CD14-positive monocyte (primary cell): ENCODE measurements at regions not wholly inside any gene's neighbourhood (a gene's known extent, or its start where the extent isn't known, plus 50 kb on each side); places are given as distances from the start of the nearest gene placed in this dataset.

ENCODE experiments used
- DNase-seq, 3 donors: peaks; one replicate each; pipeline ENCODE4 v3.0.0-alpha.2; 2011 to 2022
- H2AFZ ChIP-seq: 2 replicates; pipeline ENCODE4 v1.6.0; 2012; ENCODE audit warnings: mild to moderate bottlenecking, low read depth, low read length, inconsistent platforms; ENCODE audit not compliant: insufficient read depth, poor library complexity, severe bottlenecking
- H3K27ac ChIP-seq, 2 donors: 1 replicate in 1 of 2; 2 replicates in 1 of 2; pipeline ENCODE4 v1.5.1; 2012 to 2013; ENCODE audit warnings: low read length in 2 of 2, control low read depth in 1 of 2, inconsistent platforms in 1 of 2, low read depth in 1 of 2, mild to moderate bottlenecking in 1 of 2
- H3K27me3 ChIP-seq, 2 donors: one replicate each; pipeline versions ENCODE4 v1.6.0 to v1.6.1; 2011 to 2013; ENCODE audit warnings: low read length in 2 of 2; ENCODE audit not compliant: control insufficient read depth in 2 of 2, insufficient read depth in 2 of 2
- H3K36me3 ChIP-seq, 2 donors: replicated peaks in 1 of 2; 1 replicate in 1 of 2; 2 replicates in 1 of 2; pipeline versions ENCODE4 v1.5.1 to v1.6.1; 2012 to 2013; ENCODE audit warnings: low read length in 2 of 2, control low read depth in 1 of 2, inconsistent platforms in 1 of 2, mild to moderate bottlenecking in 1 of 2; ENCODE audit not compliant: insufficient read depth in 2 of 2, control insufficient read depth in 1 of 2
- H3K4me1 ChIP-seq, 2 donors: 1 replicate in 1 of 2; 2 replicates in 1 of 2; pipeline versions ENCODE4 v1.5.1 to v1.6.1; 2012 to 2013; ENCODE audit warnings: low read length in 2 of 2, control low read depth in 1 of 2, inconsistent platforms in 1 of 2, mild to moderate bottlenecking in 1 of 2, moderate library complexity in 1 of 2; ENCODE audit not compliant: insufficient read depth in 2 of 2, control insufficient read depth in 1 of 2
- H3K4me2 ChIP-seq: replicated peaks from 2 replicates; pipeline ENCODE3; 2012; ENCODE audit warnings: low read length, moderate library complexity, mild to moderate bottlenecking; ENCODE audit not compliant: poor library complexity, severe bottlenecking; ENCODE audit errors: extremely low read depth
- H3K4me3 ChIP-seq, 3 experiments: fragments of 200-600 bp in 1 of 3; sonication (generic) in 1 of 3; replicated peaks in 1 of 3; 1 replicate in 2 of 3; 2 replicates in 1 of 3; pipeline ENCODE4 v1.5.1; 2011 to 2013; ENCODE audit warnings: low read length in 3 of 3, mild to moderate bottlenecking in 3 of 3, control low read depth in 2 of 3, low read depth in 2 of 3, inconsistent platforms in 1 of 3, moderate library complexity in 1 of 3
- H3K79me2 ChIP-seq: 2 replicates; pipeline ENCODE4 v1.6.0; 2012; ENCODE audit warnings: mild to moderate bottlenecking, control low read depth, inconsistent platforms, low read length, moderate library complexity; ENCODE audit not compliant: insufficient read depth
- H3K9ac ChIP-seq: 2 replicates; pipeline ENCODE4 v1.6.0; 2017; ENCODE audit warnings: low read length, mild to moderate bottlenecking; ENCODE audit not compliant: insufficient read depth, poor library complexity, severe bottlenecking
- H3K9me3 ChIP-seq, 2 donors: replicated peaks in 1 of 2; 1 replicate in 1 of 2; 2 replicates in 1 of 2; pipeline versions ENCODE4 v1.5.1 to v1.6.1; 2012 to 2013; ENCODE audit warnings: low read length in 2 of 2, control low read depth in 1 of 2; ENCODE audit not compliant: control insufficient read depth in 1 of 2, insufficient read depth in 1 of 2
- H4K20me1 ChIP-seq: 2 replicates; pipeline ENCODE4 v1.6.0; 2012; ENCODE audit warnings: mild to moderate bottlenecking, low read length, control low read depth, moderate library complexity; ENCODE audit not compliant: insufficient read depth
- H3K27ac Mint-ChIP-seq, 7 donors: one replicate each; pipeline ENCODE4 v1.8.0; 2020; ENCODE audit warnings: mild to moderate bottlenecking in 7 of 7, mixed read lengths in 7 of 7, moderate library complexity in 6 of 7, inconsistent platforms in 2 of 7
- H3K27me3 Mint-ChIP-seq, 3 donors: one replicate each; pipeline ENCODE4 v1.8.0; 2021 to 2022; ENCODE audit warnings: low read depth in 3 of 3, mild to moderate bottlenecking in 3 of 3, mixed read lengths in 3 of 3, moderate library complexity in 3 of 3, inconsistent platforms in 1 of 3
- H3K36me3 Mint-ChIP-seq, 2 donors: one replicate each; pipeline ENCODE4 v1.8.0; 2020; ENCODE audit warnings: mixed read lengths in 2 of 2, inconsistent platforms in 1 of 2, mild to moderate bottlenecking in 1 of 2
- H3K4me1 Mint-ChIP-seq: one replicate; pipeline ENCODE4 v1.8.0; 2020; ENCODE audit warnings: mild to moderate bottlenecking, mixed read lengths
- H3K4me3 Mint-ChIP-seq, 2 donors: one replicate each; pipeline ENCODE4 v1.8.0; 2020; ENCODE audit warnings: mild to moderate bottlenecking in 2 of 2, mixed read lengths in 2 of 2, moderate library complexity in 1 of 2
- H3K9me3 Mint-ChIP-seq, 7 donors: one replicate each; pipeline ENCODE4 v1.8.0; 2020 to 2022; ENCODE audit warnings: mixed read lengths in 7 of 7, mild to moderate bottlenecking in 6 of 7, moderate library complexity in 6 of 7, inconsistent platforms in 2 of 7
- WGBS: methylation state at CpG from one replicate; pipeline ENCODE4 v1.1.5; 2013; ENCODE audit warnings: missing lambda C conversion rate; ENCODE audit not compliant: insufficient coverage; 5-methylcytosine and 5-hydroxymethylcytosine counted together
- intact Hi-C, 2 donors: fragments of 100-400 bp; cut with micrococcal nuclease; formaldehyde crosslinking; loops; one replicate each; pipeline versions ENCODE4 v1.15.0 to v1.15.1; 2023
- TF ChIP-seq, protein P1 (sequence below): fragments of 200-600 bp; IDR thresholded peaks from one replicate; pipeline ENCODE4 v1.8.0; 2022; ENCODE audit warnings: antibody characterized with exemption, mild to moderate bottlenecking

DNA sequence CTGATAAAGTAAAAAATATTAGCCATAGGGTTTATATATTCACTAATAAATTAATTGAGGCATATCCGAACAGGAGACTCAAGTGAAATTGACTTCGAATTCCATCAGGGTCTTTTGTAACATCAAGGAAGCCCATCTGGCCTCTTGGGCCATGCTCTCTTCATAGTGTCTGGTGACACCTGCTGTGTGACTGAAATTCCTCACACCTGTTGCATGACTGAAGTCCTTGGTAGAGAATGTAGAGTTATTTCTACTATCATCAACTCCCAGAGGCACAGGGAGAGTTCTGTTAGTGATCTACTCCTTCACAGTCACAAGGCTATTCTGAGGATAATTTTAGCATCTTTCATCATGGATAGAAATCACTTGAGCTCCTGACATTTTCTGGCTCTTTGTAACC, 138.3 kb upstream of the LSM8 start:
- no CpG with 5 or more reads among the region's 2 CpGs for WGBS
- Histone ChIP-seq H3K27me3 (no peaks in the 10 kb centered on the region), H3K9ac (no peak overlapping the region), H3K4me1 (no peaks in the 10 kb centered on the region), H3K36me3 (no peaks in the 10 kb centered on the region), H3K4me3 (no peak overlapping the region), H3K9me3 (no peaks in the 10 kb centered on the region), H3K4me2 (no peak overlapping the region), H2AFZ (no peak overlapping the region), H4K20me1 (no peaks in the 10 kb centered on the region), H3K27ac (no peak overlapping the region), H3K79me2 (no peaks in the 10 kb centered on the region)
- Mint-ChIP-seq H3K4me3 (no peak overlapping the region), H3K4me1 (no peaks in the 10 kb centered on the region), H3K36me3 (no peaks in the 10 kb centered on the region), H3K9me3 (no peaks in the 10 kb centered on the region), H3K27me3 (no peaks in the 10 kb centered on the region), H3K27ac (no peak overlapping the region)
- TF ChIP-seq, protein P1, sequence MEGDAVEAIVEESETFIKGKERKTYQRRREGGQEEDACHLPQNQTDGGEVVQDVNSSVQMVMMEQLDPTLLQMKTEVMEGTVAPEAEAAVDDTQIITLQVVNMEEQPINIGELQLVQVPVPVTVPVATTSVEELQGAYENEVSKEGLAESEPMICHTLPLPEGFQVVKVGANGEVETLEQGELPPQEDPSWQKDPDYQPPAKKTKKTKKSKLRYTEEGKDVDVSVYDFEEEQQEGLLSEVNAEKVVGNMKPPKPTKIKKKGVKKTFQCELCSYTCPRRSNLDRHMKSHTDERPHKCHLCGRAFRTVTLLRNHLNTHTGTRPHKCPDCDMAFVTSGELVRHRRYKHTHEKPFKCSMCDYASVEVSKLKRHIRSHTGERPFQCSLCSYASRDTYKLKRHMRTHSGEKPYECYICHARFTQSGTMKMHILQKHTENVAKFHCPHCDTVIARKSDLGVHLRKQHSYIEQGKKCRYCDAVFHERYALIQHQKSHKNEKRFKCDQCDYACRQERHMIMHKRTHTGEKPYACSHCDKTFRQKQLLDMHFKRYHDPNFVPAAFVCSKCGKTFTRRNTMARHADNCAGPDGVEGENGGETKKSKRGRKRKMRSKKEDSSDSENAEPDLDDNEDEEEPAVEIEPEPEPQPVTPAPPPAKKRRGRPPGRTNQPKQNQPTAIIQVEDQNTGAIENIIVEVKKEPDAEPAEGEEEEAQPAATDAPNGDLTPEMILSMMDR, result no peak
- intact Hi-C loops, result no loop called here
- DNase-seq, result no peak

DNA sequence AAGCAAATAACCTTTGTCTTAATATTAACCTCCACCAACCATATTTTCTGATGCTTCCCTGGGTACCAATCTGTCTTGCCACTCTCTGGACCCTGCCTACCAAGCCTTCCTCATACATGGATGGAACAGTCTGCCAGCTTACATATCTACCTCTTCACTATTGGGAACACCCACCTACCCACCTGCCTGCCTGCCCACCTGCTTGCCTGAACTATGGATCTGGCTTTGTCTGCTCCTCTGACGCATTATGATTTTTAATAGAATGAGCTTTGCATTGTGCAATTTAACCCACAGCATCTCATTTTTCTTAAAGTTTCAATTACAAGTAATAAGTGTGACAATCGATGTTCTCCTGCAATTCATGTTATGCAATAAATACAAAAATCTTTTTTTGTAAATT, 137.9 kb upstream of the LSM8 start:
- Mint-ChIP-seq H3K27me3 (no peaks in the 10 kb centered on the region), H3K36me3 (no peaks in the 10 kb centered on the region), H3K27ac (no peak overlapping the region), H3K4me3 (no peak overlapping the region), H3K9me3 (no peaks in the 10 kb centered on the region), H3K4me1 (no peaks in the 10 kb centered on the region)
- no peaks in the 10 kb centered on the region for H3K36me3 ChIP-seq
- no peaks in the 10 kb centered on the region for H4K20me1 ChIP-seq
- no peak overlapping the region for H2AFZ ChIP-seq
- WGBS, result no CpG with 5 or more reads among the region's 2 CpGs
- H3K4me3 ChIP-seq, result no peak overlapping the region
- no peaks in the 10 kb centered on the region for H3K9me3 ChIP-seq
- no peaks in the 10 kb centered on the region for H3K4me1 ChIP-seq
- TF ChIP-seq, protein P1, result no peak
- no peak overlapping the region for H3K4me2 ChIP-seq
- H3K79me2 ChIP-seq, result no peaks in the 10 kb centered on the region
- no peak for DNase-seq
- H3K27me3 ChIP-seq, result no peaks in the 10 kb centered on the region
- intact Hi-C loops, result no loop called here
- H3K27ac ChIP-seq, result no peak overlapping the region
- H3K9ac ChIP-seq, result no peak overlapping the region
